NB4 (cell line): ENCODE measurements at regions not wholly inside any gene's neighbourhood (a gene's known extent, or its start where the extent isn't known, plus 50 kb on each side); places are given as distances from the start of the nearest gene placed in this dataset.

ENCODE experiments used
- CTCF ChIP-seq: IDR thresholded peaks from one replicate; pipeline ENCODE4 v1.5.1; 2012; ENCODE audit warnings: low read depth, low read length
- MAX ChIP-seq: IDR thresholded peaks from 2 replicates; pipeline ENCODE4 v1.6.1; 2011; ENCODE audit warnings: low read depth, low read length
- MYC ChIP-seq: IDR thresholded peaks from 2 replicates; pipeline ENCODE4 v1.6.1; 2011; ENCODE audit warnings: low read depth, low read length
- POLR2A ChIP-seq: IDR thresholded peaks from 2 replicates; pipeline ENCODE4 v1.6.1; 2011; ENCODE audit warnings: mild to moderate bottlenecking; ENCODE audit not compliant: insufficient read length; ENCODE audit errors: extremely low read depth

GRCh38 chr7:109522585-109522984 is 952.9 kb downstream of the DNAJB9 start:
- TF ChIP-seq POLR2A (no peak), CTCF (no peak), MYC (no peak), MAX (no peak)
